ENCODE measurements at regions not wholly inside any gene's neighbourhood (a gene's known extent, or its start where the extent isn't known, plus 50 kb on each side); places are given as distances from the start of the nearest gene placed in this dataset.

DNA sequence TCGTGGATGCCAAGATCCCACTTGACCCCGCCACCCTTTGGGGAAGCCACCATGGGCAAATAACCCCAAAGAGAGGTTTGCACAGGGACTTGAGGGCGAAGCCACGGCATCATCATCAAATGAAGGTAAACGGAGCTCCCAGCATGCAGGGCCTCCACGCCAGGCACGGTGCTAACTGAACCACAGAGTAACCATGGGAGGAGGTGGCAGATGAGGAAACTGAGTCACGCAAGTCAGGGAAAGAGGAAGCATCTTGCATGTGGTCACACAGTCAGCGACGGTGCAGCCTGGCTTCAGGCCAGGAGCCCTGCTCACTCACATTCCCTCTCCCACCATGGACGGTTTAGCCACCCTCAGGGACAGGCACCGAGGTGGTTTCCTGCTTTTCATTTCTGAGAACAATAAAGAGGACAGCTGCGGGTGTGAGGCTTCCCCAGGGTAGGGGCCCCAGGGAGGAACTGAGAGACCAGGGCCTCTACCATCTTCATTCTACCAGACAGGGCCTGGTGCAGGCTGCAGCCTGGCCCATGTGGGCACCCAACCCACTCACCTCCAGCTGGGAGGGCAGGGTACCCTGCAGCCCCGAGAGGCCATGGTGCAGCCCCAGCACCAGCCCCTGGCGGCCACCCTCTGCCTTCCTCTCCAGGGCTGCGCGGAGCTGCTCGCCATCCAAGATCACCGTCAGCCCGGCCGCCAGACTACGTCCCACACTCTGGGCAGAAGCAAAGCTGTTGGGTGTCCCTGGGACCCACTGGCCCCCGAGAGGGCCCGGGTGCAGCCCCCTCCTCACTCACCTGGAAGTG, 78.3 kb downstream of the RMI2 start:
- H3K4me1 ChIP-seq = no peaks in the 10 kb centered on the region
- no peaks in the 10 kb centered on the region for H3K9me3 ChIP-seq
- H3K4me3 ChIP-seq = no peak overlapping the region
- H3K27ac ChIP-seq = no peak overlapping the region
- H3K27me3 ChIP-seq = no peaks in the 10 kb centered on the region
- WGBS = 75% methylated on average over 23 of the region's 24 CpGs
- TF ChIP-seq, protein P1, sequence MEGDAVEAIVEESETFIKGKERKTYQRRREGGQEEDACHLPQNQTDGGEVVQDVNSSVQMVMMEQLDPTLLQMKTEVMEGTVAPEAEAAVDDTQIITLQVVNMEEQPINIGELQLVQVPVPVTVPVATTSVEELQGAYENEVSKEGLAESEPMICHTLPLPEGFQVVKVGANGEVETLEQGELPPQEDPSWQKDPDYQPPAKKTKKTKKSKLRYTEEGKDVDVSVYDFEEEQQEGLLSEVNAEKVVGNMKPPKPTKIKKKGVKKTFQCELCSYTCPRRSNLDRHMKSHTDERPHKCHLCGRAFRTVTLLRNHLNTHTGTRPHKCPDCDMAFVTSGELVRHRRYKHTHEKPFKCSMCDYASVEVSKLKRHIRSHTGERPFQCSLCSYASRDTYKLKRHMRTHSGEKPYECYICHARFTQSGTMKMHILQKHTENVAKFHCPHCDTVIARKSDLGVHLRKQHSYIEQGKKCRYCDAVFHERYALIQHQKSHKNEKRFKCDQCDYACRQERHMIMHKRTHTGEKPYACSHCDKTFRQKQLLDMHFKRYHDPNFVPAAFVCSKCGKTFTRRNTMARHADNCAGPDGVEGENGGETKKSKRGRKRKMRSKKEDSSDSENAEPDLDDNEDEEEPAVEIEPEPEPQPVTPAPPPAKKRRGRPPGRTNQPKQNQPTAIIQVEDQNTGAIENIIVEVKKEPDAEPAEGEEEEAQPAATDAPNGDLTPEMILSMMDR (IDR thresholded peaks at IDR 0.05) = no peak
- no peaks in the 10 kb centered on the region for H3K36me3 ChIP-seq
- no peak for DNase-seq (ENCODE audit: low spot score in 2 of 2)

DNA sequence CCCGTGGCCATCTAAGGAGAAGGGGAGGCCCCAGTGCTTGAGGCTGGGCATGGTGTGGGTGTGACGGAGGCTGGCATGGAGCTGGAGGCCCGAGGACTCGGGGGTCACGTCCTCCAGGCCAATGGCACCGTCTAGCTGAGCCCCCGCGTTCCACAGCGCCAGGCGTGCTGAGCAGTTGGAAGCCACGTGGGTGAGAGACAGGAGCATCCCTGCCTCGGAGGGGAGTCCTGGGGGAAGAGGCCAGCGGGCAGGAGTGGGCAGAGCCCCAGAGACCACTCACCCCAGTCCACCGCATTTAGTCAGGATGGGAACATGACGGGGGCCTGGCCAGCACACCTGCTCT, 78.8 kb downstream of the RMI2 start:
- Histone ChIP-seq H3K9me3 (no peaks in the 10 kb centered on the region), H3K4me1 (no peaks in the 10 kb centered on the region), H3K4me3 (no peak overlapping the region), H3K27ac (no peak overlapping the region), H3K36me3 (no peaks in the 10 kb centered on the region), H3K27me3 (no peaks in the 10 kb centered on the region)
- TF ChIP-seq EP300 (IDR thresholded peaks at IDR 0.05) (no peak), POLR2A (IDR thresholded peaks at IDR 0.05) (no peak), POLR2AphosphoS5 (IDR thresholded peaks at IDR 0.05) (no peak)
- TF ChIP-seq, protein P1 (IDR thresholded peaks at IDR 0.05) = no peak
- WGBS = 93% methylated on average over 11 of the region's 15 CpGs
- no peak for DNase-seq (ENCODE audit: low spot score in 2 of 2)

DNA sequence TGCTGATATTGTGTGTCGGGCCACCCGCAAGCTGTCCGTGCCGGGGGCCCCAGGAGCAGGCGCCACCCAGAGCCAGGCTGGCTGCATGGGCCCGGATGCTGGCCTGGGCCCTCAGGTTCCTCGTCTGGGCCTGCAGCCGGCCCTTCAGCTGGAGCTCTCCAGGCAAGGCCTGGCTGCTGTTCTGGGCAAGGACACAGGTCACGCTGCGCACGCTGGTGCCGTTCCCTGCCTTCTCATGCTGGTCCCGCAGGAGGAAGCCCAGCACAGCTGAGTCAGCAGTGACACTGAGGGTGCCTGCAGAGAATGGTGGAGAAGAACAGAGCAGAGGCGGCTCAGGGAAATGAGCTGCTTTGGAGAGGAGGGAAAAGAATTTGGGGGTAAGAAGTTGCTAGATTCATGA, 79.9 kb downstream of the RMI2 start:
- no peaks in the 10 kb centered on the region for H3K27me3 ChIP-seq
- H3K4me1 ChIP-seq = no peaks in the 10 kb centered on the region
- 85% methylated on average over 7 of the region's 14 CpGs for WGBS
- H3K36me3 ChIP-seq = no peaks in the 10 kb centered on the region
- H3K4me3 ChIP-seq = no peak overlapping the region
- H3K9me3 ChIP-seq = no peaks in the 10 kb centered on the region
- TF ChIP-seq POLR2A (IDR thresholded peaks at IDR 0.05) = no peak
- TF ChIP-seq, protein P1 (IDR thresholded peaks at IDR 0.05) = no peak
- no peak for TF ChIP-seq POLR2AphosphoS5 (IDR thresholded peaks at IDR 0.05)
- TF ChIP-seq EP300 (IDR thresholded peaks at IDR 0.05) = no peak
- DNase-seq (ENCODE audit: low spot score in 2 of 2) = no peak
- H3K27ac ChIP-seq = no peak overlapping the region

DNA sequence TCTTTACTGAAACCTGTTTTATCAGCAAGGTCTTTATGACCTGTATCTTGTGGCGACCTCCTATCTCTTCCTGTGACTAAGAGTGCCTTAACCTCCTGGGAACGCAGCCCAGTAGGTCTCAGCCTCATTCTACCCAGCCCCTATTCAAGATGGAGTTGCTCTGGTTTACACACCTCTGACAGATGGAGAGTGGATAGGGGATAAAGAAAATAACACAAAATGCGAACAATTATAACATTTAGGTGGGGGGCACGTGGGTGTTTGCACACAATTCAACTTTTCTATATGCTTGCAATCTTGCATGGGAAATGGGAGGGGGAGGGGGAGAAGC, 83.3 kb downstream of the RMI2 start:
- no peak for DNase-seq (ENCODE audit: low spot score in 2 of 2)
- H3K4me3 ChIP-seq = no peak overlapping the region
- no peaks in the 10 kb centered on the region for H3K27me3 ChIP-seq
- H3K27ac ChIP-seq = no peak overlapping the region
- 82% methylated on average over 4 of the region's 4 CpGs for whole genome bisulfite sequencing
- H3K36me3 ChIP-seq = no peaks in the 10 kb centered on the region
- TF ChIP-seq POLR2A (IDR thresholded peaks at IDR 0.05) (no peak), EP300 (IDR thresholded peaks at IDR 0.05) (no peak), POLR2AphosphoS5 (IDR thresholded peaks at IDR 0.05) (no peak)
- TF ChIP-seq, protein P1 (IDR thresholded peaks at IDR 0.05) = no peak
- no peaks in the 10 kb centered on the region for H3K9me3 ChIP-seq
- H3K4me1 ChIP-seq = no peaks in the 10 kb centered on the region

DNA sequence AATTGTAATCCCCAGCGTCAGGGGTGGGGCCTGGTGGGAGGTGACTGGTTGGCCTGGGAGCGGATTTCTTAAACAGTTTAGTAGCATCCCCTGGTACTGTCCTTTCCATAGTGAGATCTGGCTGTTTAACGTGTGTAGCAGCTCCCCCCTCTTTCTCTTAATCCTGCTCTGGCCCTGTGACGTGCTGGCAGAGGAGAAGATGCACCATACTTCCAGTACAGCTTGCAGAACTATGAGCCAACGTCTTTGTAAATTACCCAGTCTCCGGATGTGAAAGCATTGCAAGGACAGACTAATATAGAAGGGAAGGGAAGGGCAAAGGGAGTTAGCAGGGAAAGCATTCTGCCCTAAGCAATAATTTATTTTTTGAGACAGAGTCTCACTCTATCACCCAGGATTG, 83.9 kb downstream of the RMI2 start:
- Histone ChIP-seq H3K9me3 (no peaks in the 10 kb centered on the region), H3K4me1 (no peaks in the 10 kb centered on the region), H3K4me3 (no peak overlapping the region), H3K27ac (no peak overlapping the region), H3K27me3 (no peaks in the 10 kb centered on the region), H3K36me3 (no peaks in the 10 kb centered on the region)
- WGBS = 65% methylated on average over 6 of the region's 6 CpGs
- no peak for DNase-seq (ENCODE audit: low spot score in 2 of 2)
- TF ChIP-seq POLR2AphosphoS5 (IDR thresholded peaks at IDR 0.05) (no peak), EP300 (IDR thresholded peaks at IDR 0.05) (no peak), POLR2A (IDR thresholded peaks at IDR 0.05) (no peak)
- TF ChIP-seq, protein P1 (IDR thresholded peaks at IDR 0.05) = no peak
